ENCODE measurements at regions not wholly inside any gene's neighbourhood (a gene's known extent, or its start where the extent isn't known, plus 50 kb on each side); places are given as distances from the start of the nearest gene placed in this dataset.

DNA sequence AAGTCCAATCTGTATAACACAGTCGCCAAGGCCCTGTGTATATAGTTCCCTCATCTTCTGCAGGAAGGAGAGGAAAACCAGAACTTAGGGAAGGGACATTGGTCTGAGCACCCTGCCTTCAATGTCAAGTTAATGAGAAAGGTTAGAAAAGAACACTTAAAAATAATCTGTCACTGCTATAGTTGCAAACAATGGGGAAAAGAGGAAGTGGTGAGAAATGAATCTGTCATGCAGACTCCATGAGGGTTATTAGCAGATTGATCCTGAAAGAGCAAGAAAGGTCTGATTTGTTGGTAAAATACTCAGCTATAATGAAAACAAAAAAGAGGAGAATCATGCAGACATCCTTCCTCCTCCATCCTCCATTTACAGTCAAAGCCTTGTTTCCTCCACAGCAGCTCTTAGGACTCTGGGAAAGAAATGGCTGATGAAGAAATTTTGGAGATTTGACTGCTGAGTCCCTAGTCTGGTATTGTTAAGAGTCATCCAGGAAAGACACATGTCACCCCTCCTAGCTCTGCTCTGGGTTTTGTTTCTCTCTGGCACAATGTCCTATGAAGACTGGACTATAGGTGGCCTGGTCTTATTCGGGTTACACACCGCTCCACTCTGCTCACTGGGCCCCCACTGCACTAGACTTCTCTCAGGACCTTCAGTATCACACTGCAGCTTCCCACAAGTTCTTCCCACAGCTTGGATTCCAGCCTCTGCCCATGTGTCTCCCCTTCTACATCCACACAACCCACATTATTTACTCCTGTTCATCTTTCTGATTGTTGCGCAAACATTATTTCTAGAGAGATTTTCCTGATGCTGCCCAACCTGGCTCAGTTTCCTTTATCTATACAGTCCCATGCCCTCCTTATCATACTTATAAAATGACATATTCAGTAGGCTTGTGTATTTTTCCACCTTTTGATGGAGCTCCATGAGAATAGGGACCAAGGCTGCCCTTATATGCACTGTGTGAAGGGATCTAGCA, 56.5 kb upstream of the XYLT1 start:
- no peak overlapping the region for H3K4me3 ChIP-seq (ENCODE audit: low read depth, low read length)
- TF ChIP-seq, protein P1, sequence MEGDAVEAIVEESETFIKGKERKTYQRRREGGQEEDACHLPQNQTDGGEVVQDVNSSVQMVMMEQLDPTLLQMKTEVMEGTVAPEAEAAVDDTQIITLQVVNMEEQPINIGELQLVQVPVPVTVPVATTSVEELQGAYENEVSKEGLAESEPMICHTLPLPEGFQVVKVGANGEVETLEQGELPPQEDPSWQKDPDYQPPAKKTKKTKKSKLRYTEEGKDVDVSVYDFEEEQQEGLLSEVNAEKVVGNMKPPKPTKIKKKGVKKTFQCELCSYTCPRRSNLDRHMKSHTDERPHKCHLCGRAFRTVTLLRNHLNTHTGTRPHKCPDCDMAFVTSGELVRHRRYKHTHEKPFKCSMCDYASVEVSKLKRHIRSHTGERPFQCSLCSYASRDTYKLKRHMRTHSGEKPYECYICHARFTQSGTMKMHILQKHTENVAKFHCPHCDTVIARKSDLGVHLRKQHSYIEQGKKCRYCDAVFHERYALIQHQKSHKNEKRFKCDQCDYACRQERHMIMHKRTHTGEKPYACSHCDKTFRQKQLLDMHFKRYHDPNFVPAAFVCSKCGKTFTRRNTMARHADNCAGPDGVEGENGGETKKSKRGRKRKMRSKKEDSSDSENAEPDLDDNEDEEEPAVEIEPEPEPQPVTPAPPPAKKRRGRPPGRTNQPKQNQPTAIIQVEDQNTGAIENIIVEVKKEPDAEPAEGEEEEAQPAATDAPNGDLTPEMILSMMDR (IDR thresholded peaks at IDR 0.05; ENCODE audit: low read depth, low read length), result no peak

DNA sequence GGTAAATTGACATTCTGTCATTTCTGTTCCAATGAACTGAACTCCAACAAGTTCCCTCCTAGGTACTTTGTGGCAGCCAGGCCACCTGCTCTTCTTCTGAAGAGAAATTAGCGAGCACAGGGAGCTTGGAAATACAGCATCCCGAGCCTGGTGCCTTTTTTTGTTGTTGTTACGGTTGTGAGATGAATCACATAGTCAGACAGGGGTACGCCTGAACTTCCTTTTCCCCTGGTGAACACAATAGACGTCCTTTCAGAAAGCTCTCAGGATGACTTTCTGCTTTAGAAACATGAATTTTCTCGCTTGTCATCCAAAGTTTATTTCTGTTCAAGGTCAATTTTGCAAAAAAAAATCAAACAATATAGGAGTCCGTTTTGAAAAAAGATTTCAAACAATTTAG, 53.9 kb upstream of the XYLT1 start:
- TF ChIP-seq, protein P1 (IDR thresholded peaks at IDR 0.05; ENCODE audit: low read depth, low read length), result no peak

DNA sequence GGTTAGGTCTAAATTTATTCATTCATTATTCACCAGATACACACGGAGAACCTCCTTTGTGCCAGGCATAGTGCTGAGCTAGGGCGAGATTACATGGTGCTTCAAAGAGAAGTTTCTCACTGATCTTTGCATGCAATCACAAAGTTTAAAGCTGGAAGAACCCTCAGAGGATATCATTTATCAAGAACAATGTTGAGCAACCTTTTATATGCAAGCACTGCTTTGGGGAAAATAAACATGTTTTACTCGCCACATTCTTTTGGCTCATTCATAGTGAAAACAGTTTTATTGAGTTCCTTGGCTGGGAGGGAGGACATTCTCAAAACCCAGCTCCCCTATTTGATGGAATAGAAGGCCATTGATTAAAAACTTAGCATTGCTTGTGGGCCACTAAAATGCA, 49.8 kb upstream of the XYLT1 start:
- no peak overlapping the region for H3K4me3 ChIP-seq (ENCODE audit: low read depth, low read length)
- TF ChIP-seq, protein P1 (IDR thresholded peaks at IDR 0.05; ENCODE audit: low read depth, low read length), result no peak

More for the DNA sequence above, 53.9 kb upstream of the XYLT1 start:
- H3K4me3 ChIP-seq (ENCODE audit: low read depth, low read length), result no peak overlapping the region

Data from WI38 (cell line).